ENCODE measurements at regions not wholly inside any gene's neighbourhood (a gene's known extent, or its start where the extent isn't known, plus 50 kb on each side); places are given as distances from the start of the nearest gene placed in this dataset.

GRCh38 chr1:194114288-194114687, 927.9 kb upstream of the B3GALT2 start:
- TF ChIP-seq CTCF (IDR thresholded peaks at IDR 0.05; ENCODE audit: low read length, missing control alignments) = no peak
- no peak overlapping the region for H3K4me3 ChIP-seq (replicated peaks; ENCODE audit: low read depth, low read length)
- DNase-seq (ENCODE audit: low read depth) = no peak

DNA sequence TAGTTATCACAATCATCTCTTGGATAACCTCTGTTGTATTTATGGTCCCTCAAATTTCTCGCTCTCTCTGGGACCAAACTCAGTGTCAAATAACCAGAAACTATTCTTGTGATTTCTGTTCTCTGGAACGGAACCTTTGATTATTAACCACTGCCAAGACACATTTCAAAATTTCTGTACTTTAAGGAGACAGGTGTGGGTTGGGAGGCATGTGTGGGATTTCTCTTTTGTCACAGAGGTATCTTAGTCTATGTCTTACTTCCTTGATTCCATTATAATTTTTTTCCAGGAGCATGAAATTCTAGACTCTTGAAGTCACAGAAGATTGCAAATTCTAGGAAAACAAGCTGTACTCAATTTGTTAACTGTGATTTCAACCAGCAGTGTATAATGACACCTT, 919.0 kb upstream of the B3GALT2 start:
- no peak overlapping the region for H3K4me3 ChIP-seq (replicated peaks; ENCODE audit: low read depth, low read length)
- DNase-seq (ENCODE audit: low read depth) = no peak
- no peak for TF ChIP-seq CTCF (IDR thresholded peaks at IDR 0.05; ENCODE audit: low read length, missing control alignments)

GRCh38 chr1:194104247-194104844, 917.9 kb upstream of the B3GALT2 start:
- DNase-seq (ENCODE audit: low read depth) = no peak
- no peak overlapping the region for H3K4me3 ChIP-seq (replicated peaks; ENCODE audit: low read depth, low read length)
- TF ChIP-seq CTCF (IDR thresholded peaks at IDR 0.05; ENCODE audit: low read length, missing control alignments) = no peak

DNA sequence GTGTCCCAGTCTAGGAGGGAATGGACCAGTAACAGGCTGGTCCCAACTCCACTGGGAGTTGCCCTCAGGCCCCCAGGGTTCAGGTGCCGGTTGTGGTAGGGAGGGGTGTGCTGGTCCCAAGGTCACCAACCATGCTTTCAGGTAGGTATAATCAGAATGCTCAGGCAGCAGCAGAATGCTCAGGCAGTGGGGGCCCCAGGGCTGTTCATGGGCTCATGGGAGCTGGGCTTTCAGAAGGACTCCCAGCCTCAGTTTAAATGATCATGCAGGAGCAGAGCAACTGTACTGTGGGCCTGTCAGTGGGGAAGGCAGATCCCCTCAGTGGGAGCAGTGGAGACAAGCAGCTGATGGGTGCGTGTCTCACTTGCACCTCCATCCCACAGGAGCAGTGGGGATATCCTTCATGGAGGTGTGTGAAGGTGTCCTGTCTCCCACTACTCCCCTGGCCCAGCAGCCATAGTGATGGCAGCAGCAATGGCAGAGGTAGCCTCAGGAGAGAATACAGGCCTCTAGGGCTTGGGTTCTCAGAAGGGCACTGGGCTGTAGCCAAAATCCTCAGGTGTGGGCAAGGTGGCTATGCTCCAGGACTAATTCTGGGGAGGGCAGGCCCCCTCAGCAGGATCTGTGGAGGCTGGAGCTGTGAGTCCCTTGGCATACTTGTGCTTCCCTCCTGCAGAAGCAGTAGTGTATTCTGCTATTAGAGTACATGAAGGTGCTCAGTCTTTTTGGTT, 917.3 kb upstream of the B3GALT2 start:
- H3K4me3 ChIP-seq (replicated peaks; ENCODE audit: low read depth, low read length) = no peak overlapping the region
- DNase-seq (ENCODE audit: low read depth) = no peak
- no peak for TF ChIP-seq CTCF (IDR thresholded peaks at IDR 0.05; ENCODE audit: low read length, missing control alignments)

GRCh38 chr1:194103101-194103500, 916.7 kb upstream of the B3GALT2 start:
- no peak for TF ChIP-seq CTCF (IDR thresholded peaks at IDR 0.05; ENCODE audit: low read length, missing control alignments)

GRCh38 chr1:194102607-194103006, 916.2 kb upstream of the B3GALT2 start:
- TF ChIP-seq CTCF (IDR thresholded peaks at IDR 0.05; ENCODE audit: low read length, missing control alignments) = peak; percentile 16
- no peak for DNase-seq (ENCODE audit: low read depth)
- H3K4me3 ChIP-seq (replicated peaks; ENCODE audit: low read depth, low read length) = no peak overlapping the region

More at GRCh38 chr1:194103101-194103500, 916.7 kb upstream of the B3GALT2 start:
- no peak overlapping the region for H3K4me3 ChIP-seq (replicated peaks; ENCODE audit: low read depth, low read length)
- DNase-seq (ENCODE audit: low read depth) = no peak

GRCh38 chr1:194084755-194085154, 898.3 kb upstream of the B3GALT2 start:
- no peak for DNase-seq (ENCODE audit: low read depth)
- TF ChIP-seq CTCF (IDR thresholded peaks at IDR 0.05; ENCODE audit: low read length, missing control alignments) = no peak

More at GRCh38 chr1:194084755-194085154, 898.3 kb upstream of the B3GALT2 start:
- no peak overlapping the region for H3K4me3 ChIP-seq (replicated peaks; ENCODE audit: low read depth, low read length)
